Tongue (tissue), 1 donor: ENCODE measurements at regions not wholly inside any gene's neighbourhood (a gene's known extent, or its start where the extent isn't known, plus 50 kb on each side); places are given as distances from the start of the nearest gene placed in this dataset.

ENCODE experiments used
- DNase-seq: peaks from one replicate; pipeline ENCODE4 v3.0.0-alpha.2; 2015

DNA sequence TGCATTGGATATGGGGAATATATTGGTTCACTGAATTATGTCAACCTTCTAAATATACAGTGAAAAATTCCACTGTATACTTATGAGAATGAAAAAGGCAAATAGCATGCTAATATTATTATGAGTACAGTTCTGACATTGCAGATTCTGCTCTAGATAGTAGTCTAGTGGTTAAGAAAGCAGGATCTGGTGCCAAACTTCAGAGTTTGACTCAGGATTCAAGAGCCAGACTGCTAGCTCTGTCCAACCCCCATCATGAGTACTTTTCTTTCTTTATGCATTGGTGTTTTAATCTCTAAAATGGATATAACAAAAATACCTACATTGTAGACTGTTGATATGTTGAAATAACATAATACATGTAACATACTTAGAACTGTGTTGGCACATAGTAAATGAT lies 57.3 kb upstream of the PLSCR4 start:
- no peak for DNase-seq

- no peak for DNase-seq
Measured at GRCh38 chr3:146307456-146307725, 56.5 kb upstream of the PLSCR4 start.

DNA sequence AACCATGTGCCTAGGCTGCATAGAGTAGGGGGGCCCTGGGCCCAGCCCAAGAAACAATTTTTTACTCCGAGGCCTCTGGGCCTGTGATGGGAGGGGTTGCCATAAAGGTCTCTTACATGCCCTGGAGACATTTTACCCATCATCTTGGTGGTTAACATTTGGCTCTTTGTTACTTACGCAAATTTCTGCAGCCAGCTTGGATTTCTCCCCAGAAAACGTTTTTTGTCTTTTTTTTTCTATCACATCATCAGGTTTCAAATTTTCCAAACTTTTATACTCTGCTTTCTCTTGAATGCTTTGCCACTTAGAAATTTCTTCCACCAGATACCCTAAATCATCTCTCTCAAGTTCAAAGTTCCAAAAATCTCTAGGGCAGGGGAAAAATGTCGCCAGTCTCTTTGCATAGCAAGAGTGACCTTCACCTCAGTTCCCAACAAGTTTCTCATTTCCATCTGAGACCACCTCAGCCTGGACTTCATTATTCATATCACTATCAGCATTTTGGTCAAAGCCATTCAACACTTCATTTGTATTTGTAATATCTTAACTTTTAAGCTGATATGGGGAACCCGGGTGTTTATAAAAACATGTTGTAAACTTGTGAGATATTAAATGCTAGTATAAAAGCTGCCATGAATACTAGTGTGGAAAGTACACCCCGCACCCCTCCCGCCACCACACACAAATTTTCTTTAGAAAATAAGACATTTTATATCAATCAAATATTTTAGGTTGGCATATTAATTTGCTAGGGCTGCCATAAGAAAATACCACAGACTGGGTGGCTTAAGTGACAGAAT lies 56.0 kb upstream of the PLSCR4 start:
- DNase-seq = no peak

DNA sequence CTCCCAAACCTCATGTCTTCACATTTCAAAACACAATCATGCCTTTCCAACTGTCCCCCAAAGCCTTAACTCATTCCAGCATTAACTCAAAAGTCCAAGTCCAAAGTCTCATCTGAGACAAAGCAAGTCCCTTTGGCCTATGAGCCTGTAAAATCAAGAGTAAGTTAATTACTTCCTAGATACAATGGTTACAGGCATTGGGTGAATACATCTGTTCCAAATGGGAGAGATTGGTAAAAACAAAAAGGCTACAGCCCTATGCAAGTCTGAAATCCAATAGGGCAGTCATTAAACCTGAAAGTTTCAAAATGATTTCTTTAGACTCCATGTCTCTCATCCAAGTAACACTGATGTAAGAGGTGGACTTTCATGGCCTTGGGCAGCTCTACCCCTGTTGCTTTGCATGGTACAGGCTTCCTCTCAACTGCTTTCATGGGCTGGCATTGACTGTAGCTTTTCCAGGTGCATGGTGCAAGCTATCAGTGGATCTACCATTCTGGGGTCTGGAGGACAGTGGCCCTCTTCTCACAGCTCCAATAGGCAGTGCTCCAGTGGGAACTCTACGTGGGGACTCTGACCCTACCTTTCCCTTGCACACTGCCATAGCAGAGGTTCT lies 55.0 kb upstream of the PLSCR4 start:
- no peak for DNase-seq

DNA sequence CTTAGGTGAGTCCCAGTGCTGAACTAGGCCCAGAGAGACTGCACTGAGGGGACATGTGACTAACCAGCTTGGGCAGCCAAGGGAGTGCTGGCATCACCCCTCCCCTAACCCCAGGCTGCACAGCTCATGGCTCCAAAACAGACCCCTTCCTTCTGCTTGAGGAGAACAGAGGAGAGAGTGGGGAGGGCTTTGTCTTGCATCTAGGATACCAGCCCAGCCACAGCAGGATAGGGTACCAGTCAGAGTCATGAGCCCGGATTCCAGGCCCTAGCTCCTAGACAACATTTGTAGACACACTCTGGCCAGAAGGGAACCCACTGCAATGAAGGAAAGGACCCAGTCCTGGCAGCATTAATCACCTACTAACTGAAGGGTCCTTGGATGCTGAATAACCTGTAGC lies 49.9 kb upstream of the PLSCR4 start:
- no peak for DNase-seq
